Myocyte (in vitro differentiated cells): ENCODE measurements at regions not wholly inside any gene's neighbourhood (a gene's known extent, or its start where the extent isn't known, plus 50 kb on each side); places are given as distances from the start of the nearest gene placed in this dataset.
"Not testable (repeated sequence)": the region's sequence is repeated elsewhere in the genome, so short reads cannot be mapped to it uniquely, and the experiment has no call there.

ENCODE experiments used
- DNase-seq: peaks from one replicate; pipeline ENCODE4 v3.0.0-alpha.2; 2012; ENCODE audit warnings: low read depth

DNA sequence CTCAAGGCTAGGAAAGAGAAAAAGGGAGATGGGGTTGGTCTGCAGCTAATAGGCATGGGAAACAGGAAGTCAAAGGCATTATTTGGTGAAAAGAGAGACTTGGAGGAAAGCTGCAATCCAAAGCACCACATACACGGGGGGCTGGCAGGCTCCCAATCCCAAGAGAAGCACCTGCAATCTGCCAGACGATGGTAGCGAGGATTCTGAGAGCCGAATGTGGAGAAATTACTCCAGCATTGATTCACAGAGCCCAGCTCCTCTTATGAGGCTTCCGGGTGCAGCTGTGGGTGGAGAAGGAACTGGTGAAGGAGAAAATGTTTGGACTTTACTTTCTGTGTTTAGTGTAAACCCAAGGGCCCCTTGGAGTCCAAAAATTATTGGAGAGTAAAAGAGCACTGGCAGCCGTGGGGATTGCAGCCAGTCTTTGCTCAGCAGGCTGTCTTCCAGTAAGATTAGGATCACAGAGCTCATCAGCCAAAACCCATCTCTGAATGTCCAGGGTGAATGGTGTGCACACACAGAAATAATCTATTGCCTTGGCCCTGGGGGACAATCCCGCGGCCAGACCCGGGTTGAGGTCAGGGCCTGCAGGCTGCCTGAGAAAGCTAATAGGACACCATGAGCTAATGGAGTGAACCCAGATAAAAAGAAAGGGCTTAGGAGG is 197.6 kb downstream of the KIT start:
- DNase-seq = no peak

DNA sequence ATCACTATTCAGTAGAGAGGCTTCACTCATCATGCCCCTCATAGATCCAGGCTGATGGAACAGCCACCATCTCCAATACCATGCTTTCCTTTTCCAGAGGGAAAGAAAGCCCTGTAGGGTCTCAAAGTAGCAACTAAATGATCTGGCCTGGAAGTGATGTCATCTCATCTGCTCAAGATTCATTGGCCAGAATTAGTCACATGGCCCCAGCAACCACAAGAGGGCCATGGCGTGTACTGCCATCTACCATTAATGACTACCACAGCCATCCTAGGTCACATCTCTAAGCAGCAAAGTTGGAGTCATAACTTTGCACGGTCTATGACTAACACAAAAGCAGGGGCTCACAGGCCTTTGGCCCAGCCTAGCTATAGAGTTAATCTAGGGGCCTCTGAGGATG is 194.8 kb downstream of the KIT start:
- no peak for DNase-seq

DNA sequence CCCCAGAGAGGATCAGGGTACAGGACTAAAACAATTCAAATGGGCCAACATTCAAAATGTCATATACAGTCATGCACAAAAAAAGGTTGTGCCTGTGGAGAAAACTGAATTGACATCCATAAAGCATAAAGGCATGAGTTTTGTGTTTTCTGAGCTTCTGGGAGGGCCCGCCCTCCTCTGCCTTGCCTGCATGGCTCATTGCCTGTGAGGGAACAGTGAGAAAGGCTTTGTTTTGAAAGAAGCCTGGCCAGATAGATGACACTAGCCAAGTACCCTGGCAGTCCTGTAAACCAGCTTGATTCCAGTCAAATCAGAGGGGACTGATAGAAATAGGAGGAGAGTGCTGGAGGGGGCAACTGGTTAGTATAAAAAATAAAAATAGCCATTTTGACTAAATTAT is 194.3 kb downstream of the KIT start:
- no peak for DNase-seq

DNA sequence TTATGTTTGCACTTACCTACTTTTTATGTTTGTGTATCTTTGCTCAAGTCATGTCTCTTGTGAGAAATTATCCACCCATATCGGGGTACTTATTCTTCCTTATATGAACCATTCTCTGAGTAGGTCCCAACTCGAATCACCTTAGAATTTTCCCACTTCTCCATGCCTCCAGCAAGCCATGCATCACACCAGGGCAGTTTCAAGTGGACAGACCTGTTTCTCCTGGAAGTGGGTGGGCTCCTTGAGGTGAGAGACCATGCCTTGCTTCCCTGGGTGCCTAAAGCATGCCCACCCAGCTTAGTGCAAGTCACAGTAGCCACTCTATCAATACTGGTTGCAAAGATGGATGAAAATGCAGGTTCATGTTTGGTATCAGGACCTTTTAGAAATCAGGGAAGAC is 187.2 kb downstream of the KIT start:
- no peak for DNase-seq

DNA sequence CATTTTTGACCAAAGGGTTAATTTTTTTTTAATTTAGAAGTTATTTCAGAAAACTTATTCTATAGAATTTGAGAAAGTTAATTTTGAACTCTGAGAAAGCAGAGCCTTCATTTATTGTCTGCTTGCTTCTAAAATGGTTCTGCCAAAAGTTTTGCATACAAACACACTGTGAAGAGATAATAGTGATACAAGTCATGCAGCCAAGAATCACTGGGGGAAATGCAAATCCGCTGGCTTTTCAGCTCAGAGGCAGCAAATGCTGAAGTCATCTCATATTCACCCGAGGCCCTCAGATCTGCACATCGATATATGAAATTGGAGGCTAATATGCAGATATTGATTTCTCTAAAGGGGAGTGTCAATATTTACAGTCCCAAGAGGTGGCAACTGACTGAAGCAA is 186.2 kb downstream of the KIT start:
- no peak for DNase-seq

DNA sequence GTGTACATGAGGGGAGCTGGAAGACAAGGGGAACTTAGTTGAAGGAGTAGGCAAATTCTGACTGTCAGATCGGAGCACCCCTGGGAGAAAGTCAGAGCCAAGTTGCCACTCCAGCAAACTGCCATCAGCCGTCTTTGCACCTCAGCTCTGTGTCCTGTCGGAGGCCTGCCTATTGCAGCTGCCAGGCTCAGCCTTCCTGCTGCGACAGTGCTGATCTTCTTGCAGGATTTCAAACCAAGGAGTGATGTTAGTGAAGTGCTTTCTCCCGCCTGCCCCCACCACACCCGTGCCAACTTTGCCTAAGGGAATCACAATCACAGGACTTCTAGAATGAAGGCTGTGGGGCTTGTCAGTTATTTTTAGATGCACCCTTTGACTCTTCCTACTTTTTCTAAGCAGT is 185.3 kb downstream of the KIT start:
- no peak for DNase-seq

DNA sequence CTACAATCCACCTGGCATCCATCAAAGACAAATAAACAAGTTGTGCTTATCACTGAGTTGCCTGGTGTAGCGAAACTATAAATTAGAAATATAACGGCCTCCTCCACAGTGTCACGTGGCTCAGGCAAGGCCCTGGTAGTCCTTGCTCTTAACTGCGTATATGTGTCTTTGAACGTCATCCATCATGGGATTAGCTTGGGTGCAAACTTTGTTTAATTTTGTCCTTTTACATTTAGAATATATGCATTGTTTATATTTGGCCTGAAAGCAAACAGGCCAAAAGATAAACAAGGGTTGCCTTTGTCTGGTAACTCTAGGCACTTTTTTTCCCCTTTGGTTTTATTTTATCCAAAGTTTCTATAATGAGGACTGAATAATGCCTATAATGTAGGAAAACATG is 184.9 kb downstream of the KIT start:
- no peak for DNase-seq

DNA sequence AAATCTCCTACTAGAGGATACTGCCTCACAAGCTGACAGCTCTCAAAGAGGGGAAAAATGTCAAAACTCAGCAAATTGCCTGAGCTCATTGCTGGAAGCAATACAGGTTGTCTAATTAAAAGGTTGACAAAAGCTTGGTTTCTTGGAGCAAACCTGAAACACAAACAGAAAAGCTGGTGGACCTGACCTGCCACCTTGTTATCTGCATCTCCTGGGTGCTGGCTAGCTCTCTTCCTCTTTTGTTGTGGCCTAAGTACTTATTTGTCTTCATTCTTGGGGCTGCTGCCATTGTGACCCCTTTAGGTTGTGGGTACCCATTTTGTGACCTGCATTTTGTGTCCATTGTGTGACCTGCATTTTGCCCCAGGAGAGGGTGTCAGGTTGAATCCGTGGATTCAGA is 184.5 kb downstream of the KIT start:
- DNase-seq = no peak

DNA sequence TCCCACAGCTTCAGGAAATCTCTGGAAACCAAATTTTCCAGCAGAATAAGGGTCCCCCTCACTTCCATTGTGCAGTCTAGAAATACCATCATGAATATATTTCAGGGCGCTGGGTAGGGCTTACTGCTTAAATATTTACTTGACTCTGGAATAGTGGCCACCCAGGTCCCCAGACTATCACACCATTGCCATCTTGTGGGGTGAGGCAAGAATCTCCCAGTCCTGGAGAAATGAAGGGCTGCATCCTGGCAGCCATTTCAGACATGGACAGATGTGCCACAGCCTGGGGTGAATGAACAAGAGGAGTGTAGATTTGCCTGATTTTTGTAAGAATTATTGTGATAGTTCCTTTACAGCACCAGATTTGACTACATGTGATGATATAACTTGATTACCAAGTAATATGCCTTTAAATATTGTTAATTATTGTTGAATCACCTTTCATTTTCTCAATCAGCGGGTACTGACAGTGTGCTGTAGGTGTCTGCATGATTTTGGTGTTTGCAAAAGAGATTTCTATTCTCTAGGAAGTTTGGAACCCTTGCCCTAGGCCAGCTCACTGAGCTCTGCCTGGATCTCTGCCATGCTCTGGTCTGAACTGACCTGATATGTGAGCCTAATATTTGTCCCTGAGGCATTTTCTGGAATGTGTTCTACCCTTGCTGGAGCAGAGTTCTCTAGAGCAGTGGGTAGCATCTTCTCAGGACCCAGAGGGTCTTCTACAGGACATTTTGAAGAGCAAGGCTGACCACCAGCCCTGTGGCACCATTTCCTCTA is 183.4 kb downstream of the KIT start:
- DNase-seq = peak; percentile 58

DNA sequence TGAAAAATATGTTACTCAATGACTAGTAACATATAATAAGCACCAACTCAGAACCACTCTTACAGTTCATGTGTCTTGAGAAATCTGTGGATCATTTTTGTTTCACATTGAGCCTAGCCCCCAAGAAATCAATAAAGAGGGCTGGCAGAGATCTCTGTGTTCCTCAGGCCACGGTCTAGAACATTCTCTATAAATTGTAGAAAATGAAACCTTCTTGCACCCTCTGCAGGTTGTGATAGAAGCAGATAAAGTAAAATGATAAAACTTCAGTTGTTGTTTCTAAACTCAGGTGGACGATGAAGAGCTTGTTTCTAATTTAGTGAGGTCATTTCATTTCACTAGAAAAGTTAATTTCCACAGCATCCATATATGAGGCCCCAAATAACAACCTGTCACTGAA is 182.7 kb downstream of the KIT start:
- DNase-seq = no peak

DNA sequence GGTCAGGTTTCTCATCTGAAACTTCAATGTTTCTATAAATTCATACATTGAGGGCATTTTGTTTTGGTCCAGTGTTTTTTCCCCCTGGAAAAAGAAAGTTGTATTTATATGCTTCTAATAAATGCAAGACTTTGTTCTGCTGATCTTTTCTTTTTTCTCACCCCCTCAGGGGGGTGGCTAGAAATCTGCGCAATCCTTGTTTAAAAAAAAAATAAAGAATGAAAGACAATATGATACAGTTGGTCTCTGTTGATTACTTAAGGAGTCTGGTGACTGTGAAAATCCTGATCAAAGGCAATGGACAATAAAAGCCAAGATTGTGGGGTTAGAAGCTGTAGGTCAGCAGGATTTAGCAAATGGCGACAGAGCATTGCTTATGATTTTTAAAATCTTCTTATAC is 180.5 kb downstream of the KIT start:
- DNase-seq = no peak

DNA sequence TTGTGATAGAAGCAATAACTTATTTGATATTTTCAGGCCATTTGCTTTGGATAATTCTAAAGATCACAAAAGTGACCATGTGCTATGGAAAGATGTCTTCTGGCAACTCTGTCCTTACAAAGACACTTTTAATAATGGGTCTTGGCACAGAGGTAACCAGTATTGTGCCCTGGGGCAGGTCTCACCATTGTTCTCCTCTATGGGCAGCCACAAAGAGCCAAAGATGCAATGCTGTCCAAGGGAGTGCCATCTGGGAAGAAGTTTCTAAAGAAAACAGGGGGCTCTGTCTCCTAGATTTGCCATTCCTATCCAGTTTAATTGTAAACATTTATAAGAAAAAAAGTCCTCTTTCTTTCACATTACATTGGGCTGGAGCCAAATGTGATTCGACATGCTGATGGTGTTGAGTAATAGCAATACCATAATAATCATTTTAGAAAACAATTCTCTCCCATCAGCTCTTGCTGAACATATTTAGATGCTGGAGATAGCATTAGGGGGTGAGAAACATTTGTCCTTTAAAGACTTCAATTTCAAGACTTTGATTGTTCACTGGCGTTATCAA is 179.9 kb downstream of the KIT start:
- no peak for DNase-seq

DNA sequence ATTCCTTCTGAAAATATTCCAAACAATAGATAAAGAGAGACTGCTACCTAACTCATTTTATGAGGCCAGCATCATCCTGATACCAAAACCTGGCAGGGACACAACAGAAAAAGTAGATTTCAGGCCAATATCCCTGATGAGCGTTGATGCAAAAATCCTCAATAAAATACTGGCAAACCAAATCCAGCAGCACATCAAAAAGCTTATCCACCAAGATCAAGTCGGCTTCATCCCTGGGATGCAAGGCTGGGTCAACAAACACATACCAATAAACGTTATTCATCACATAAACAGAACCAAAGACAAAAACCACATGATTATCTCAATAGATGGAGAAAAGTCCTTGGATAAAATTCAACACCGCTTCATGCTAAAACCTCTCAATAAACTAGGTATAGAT is 170.6 kb downstream of the KIT start:
- not testable (repeated sequence) for DNase-seq

DNA sequence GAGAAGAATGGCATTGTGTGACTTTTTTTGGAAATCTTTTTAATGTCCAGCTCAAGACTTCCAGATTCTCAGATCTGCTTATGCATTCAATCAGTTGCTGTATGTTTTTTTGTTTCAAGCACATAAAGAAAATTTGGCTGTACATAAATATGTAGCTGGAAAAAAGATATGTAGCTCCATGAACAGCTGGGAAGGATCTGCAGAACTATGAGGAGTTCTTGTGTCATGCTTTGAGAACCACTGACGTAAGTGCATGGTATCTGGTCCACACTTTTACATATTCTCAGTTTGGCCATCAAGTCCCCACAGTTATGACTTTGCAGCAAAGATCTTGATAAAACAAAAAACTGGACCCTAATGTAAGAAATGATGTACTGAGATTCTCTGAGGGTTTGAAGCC is 165.9 kb downstream of the KIT start:
- DNase-seq = no peak

DNA sequence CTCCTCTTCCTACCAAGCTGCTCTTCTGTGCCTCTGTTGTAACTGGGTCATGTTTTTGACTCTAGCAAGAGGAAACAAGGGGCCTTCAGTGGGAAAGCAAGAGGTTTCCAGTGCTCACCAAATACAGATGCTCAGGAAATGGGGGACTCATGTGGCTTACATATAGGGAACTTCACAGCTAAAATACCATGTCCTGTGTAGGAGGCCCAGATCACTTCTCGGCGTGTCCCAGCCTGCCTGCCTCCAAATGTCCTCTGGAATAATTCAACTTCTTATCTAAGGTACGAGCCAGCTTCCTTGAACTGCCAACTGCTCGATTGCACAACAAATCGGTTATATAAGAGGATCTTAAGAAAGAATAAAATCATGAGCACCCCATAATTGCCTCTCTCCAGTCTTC is 161.3 kb downstream of the KIT start:
- DNase-seq = no peak

DNA sequence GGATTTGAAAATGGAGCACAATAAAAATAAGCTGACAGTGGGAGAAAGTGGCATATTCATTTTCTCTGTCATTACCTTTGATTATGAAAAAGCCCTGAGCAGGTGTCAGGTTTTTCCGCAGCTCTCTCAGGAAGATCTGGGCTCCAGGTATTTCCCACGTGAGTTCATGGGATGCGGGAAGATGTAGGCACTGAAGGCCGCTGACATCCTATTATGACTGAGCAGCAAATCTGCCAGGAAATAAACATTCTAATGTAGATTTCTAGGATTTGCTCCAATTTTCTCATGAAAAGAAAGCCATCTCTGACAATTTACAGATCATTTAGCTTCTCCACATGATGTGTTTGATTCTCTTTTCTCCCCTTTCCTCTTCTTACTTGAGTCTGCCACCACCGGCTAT is 160.7 kb downstream of the KIT start:
- no peak for DNase-seq

DNA sequence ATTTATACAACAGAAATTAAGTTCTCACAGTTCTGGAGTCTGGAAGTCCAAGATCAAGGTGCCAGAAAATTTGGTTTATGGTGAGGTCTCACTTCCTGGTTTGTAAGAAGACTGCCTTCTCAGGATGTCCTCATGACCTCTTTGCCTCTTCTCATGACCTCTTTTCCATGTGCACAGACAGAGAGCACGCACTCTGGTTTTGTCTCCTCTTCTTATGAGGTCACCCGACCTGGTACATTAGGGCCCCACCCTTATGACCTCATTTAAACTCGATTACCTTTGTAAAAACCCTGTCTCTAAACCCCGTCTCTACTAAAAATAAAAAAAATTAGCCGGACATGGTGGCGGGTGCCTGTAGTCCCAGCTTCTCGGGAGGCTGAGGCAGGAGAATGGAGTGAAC is 155.9 kb downstream of the KIT start:
- DNase-seq = no peak

DNA sequence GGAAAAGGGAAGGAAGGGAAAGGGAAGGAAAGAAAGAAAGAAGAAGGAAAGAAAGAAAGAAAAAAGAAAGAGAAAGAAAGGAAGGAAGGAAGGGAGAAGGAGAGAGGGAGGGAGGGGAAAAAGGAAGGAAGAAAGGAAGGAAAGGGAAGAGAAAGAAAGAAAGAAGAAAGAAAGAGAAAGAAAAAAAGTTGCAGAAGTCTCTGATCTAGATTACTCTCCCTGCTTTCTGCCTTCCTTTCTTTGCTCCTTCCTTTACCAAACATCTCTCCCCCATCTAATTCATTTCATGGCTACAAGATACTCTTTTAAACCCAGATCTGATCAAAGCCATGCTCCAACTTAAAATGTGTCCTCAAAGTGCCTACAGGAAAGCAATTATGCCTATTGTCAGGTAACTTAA is 148.6 kb downstream of the KIT start:
- DNase-seq = no peak

DNA sequence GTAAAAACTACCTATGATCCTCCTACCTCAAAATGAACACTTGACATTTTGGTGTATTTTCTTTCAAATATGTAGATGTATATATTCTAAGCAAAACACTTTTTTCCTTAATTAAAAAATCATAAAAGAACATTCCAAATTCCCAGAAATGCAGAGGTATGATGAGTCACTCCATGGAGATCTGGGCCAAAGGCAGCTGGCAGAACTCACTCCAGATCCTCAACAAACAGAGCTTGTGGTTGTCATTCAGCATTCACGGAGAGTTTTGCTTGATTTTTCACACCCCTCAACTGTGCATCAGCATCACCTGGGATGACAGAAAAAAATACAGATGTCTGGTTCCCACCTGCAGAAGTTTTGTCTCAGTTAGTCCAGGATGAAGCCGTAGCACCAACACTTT is 144.6 kb downstream of the KIT start:
- peak; percentile 34 for DNase-seq

DNA sequence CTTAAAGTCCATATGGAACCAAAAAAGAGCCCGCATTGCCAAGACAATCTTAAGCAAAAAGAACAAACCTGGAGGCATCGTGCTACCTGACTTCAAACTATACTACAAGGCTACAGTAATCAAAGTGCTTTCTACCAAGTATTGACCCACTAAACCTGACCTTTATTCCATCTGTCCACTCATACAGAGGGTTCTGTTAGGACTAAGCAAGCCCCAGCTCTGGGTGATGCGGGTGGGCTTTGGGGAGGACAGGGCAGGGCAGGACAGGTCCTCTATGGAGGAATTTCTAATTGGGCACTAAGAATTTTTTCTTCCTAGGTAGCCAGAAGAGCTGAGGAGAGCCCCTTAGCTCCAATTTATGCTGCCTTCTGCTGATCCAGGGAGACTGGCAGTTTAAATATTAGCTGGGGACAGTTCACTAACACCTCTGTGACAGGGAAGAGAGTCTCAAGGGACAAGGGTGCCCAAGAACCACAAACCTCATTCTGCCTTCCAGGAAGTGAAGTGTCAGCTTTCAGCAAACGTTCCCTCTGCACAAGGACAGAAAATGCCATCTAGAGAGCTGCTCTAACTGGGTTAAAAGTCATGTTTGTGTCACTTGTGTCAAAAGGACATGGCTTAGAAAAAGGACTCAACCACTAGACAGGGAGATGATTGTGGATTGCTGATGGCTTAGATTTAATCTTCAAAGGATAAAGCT is 143.2 kb downstream of the KIT start:
- peak; percentile 37 for DNase-seq

DNA sequence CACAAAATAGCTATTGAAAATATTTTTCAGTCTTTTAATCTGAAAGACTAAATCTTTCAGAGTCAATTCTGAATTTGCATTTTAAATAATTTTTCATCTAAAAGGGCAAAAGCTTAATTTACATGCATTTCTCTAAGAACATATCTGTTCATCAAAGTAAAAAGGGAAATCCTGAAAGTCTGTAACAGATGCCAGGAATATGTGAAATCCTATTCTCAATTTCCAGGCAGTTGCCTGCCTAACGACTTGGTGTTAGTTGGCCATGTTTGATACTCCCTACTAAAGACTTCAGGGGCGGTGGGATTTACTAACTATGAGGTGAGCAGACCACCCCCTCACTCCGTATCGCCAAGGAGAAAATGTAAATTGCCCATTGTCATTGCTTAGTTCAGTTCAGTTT is 136.8 kb downstream of the KIT start:
- DNase-seq = no peak

DNA sequence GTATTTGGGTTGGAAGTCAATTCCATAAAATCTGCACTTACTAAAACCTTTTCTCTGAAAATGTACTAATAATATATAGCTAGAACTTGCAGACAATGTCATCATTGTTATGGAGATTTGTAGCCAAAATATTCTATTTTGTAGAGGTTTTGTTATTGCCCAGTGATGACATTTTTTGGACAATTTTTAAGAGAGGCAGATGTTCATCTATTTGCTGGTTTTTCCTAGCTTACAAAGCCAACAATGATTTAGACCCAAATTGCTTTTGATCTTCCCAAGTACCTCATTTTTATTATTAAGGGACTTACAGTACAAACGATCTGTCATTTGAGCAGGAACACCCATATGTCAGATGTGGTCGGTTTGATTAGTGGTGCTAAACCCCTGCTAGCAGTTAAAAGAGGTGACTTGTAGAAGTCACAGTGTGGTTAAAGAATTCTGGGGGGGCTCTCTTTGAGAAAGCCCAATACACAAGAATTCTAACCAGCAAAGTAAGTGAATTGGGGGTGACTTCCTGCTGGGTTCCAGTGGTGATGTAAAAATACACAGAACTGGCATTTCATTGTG is 136.2 kb downstream of the KIT start:
- DNase-seq = no peak
